Ascending aorta (tissue), 2 donors: ENCODE measurements at regions not wholly inside any gene's neighbourhood (a gene's known extent, or its start where the extent isn't known, plus 50 kb on each side); places are given as distances from the start of the nearest gene placed in this dataset.

Experiments
- DNase-seq, 2 donors: peaks; one replicate each; pipeline ENCODE4 v3.0.0-alpha.2; 2019; ENCODE audit warnings: low spot score in 2 of 2
- H3K27ac ChIP-seq, 2 donors: fragments of 200-600 bp; sonication (generic); one replicate each; pipeline ENCODE4 v1.5.1; 2016 to 2017; ENCODE audit warnings: mild to moderate bottlenecking in 1 of 2
- H3K27me3 ChIP-seq: fragments of 200-600 bp; sonication (generic); one replicate; pipeline ENCODE4 v1.5.1; 2017
- H3K36me3 ChIP-seq, 2 donors: fragments of 200-600 bp; sonication (generic); one replicate each; pipeline ENCODE4 v1.5.1; 2016
- H3K4me1 ChIP-seq, 2 donors: fragments of 200-600 bp; sonication (generic); one replicate each; pipeline ENCODE4 v1.5.1; 2016 to 2017; ENCODE audit warnings: mild to moderate bottlenecking in 1 of 2
- H3K4me3 ChIP-seq, 2 donors: fragments of 200-600 bp; sonication (generic); one replicate each; pipeline ENCODE4 v1.5.1; 2016 to 2017; ENCODE audit warnings: mild to moderate bottlenecking in 1 of 2
- H3K9me3 ChIP-seq, 2 donors: fragments of 200-600 bp; sonication (generic); one replicate each; pipeline ENCODE4 v1.5.1; 2016
- intact Hi-C: fragments of 100-400 bp; cut with DNase I; formaldehyde crosslinking; loops from one replicate; pipeline ENCODE4 v1.15.1; 2023
- TF ChIP-seq, protein P1 (sequence below), 3 experiments: fragments of 200-600 bp in 2 of 3; fragments of 450-650 bp in 1 of 3; sonication (generic) in 2 of 3; IDR thresholded peaks; one replicate each; pipeline ENCODE4 v1.5.1; 2016 to 2019; ENCODE audit warnings: antibody characterized with exemption in 3 of 3, mild to moderate bottlenecking in 1 of 3, moderate library complexity in 1 of 3

DNA sequence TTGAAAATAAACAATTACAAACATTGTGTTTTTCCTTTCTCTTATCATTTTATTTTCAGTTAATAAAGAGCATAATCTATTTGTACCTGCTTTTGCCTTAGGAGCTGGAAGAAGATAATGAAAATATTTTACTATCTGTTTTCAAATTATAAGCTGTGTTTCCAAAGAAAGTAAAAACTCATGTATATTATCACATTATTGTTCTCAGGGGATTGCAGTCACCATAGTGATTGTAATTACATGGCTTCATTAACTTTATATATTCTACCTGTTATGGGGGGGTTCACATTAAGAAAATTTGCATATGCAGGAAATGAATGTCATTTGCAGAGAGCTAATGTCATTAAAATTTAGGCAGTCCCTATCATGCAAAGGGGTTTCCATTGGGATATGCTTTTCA, 542.3 kb downstream of the NXPH1 start:
- Histone ChIP-seq H3K36me3 (no peaks in the 10 kb centered on the region), H3K27ac (no peak overlapping the region), H3K4me1 (no peaks in the 10 kb centered on the region), H3K9me3 (no peaks in the 10 kb centered on the region), H3K27me3 (no peaks in the 10 kb centered on the region), H3K4me3 (no peak overlapping the region)
- TF ChIP-seq, protein P1, sequence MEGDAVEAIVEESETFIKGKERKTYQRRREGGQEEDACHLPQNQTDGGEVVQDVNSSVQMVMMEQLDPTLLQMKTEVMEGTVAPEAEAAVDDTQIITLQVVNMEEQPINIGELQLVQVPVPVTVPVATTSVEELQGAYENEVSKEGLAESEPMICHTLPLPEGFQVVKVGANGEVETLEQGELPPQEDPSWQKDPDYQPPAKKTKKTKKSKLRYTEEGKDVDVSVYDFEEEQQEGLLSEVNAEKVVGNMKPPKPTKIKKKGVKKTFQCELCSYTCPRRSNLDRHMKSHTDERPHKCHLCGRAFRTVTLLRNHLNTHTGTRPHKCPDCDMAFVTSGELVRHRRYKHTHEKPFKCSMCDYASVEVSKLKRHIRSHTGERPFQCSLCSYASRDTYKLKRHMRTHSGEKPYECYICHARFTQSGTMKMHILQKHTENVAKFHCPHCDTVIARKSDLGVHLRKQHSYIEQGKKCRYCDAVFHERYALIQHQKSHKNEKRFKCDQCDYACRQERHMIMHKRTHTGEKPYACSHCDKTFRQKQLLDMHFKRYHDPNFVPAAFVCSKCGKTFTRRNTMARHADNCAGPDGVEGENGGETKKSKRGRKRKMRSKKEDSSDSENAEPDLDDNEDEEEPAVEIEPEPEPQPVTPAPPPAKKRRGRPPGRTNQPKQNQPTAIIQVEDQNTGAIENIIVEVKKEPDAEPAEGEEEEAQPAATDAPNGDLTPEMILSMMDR (IDR thresholded peaks at IDR 0.05) = no peak
- intact Hi-C loops = no loop called here
- DNase-seq = no peak

DNA sequence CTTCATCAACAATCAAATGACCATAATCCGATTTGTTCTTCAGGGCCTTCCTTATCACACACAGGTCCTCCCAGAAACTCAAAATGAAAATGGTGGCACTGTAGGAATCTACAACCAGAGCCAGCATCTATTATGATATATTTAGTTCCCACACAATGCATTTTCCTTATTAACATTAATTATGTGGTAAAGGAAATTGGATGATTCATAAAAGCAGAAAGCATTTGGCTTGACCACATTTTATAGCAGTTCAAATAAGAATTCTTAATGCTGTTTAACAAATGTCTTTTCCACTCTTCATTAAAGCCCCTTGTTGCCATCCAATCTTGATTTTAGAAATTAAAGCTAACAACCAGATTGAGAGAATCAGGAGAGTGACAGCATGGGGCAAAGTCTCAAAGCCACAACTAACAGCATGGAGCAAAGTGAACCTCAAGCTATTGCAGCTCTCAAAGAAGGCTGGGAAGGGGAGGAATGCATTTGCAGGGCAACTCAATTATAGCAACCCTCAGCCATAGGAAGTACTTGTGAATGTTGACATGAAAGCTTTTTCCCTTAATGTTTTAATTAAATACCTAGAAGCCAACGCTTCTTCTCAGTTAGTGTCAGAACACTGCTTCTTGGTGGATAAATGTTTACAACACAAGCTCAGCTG, 549.1 kb downstream of the NXPH1 start:
- no peak overlapping the region for H3K4me3 ChIP-seq
- H3K9me3 ChIP-seq = no peaks in the 10 kb centered on the region
- intact Hi-C loops = no loop called here
- H3K27me3 ChIP-seq = no peaks in the 10 kb centered on the region
- DNase-seq = no peak
- no peak overlapping the region for H3K27ac ChIP-seq
- TF ChIP-seq, protein P1 (IDR thresholded peaks at IDR 0.05) = no peak
- H3K4me1 ChIP-seq = no peaks in the 10 kb centered on the region
- H3K36me3 ChIP-seq = no peaks in the 10 kb centered on the region

DNA sequence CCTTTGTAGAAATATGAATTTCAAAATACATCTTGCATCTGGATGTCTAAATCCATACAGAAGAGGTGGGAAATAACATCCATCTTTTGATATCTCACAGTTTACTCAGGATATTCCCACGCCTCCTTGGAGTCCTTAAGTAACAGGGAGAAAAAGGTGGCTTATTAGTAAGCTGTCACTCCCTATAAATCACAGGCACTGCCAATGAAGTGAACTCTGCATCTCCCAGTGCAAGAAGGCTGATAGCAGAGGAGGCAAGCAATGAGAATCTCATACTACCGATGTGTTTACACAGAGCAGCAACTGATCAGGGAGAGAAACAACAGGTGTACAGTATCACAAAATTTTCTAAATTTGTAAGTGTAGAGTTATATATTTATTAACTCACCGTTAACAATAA, 551.8 kb downstream of the NXPH1 start:
- H3K4me1 ChIP-seq = no peaks in the 10 kb centered on the region
- DNase-seq = no peak
- H3K27ac ChIP-seq = no peak overlapping the region
- H3K36me3 ChIP-seq = no peaks in the 10 kb centered on the region
- intact Hi-C loops = no loop called here
- H3K9me3 ChIP-seq = no peaks in the 10 kb centered on the region
- H3K27me3 ChIP-seq = no peaks in the 10 kb centered on the region
- TF ChIP-seq, protein P1 (IDR thresholded peaks at IDR 0.05) = no peak
- no peak overlapping the region for H3K4me3 ChIP-seq

DNA sequence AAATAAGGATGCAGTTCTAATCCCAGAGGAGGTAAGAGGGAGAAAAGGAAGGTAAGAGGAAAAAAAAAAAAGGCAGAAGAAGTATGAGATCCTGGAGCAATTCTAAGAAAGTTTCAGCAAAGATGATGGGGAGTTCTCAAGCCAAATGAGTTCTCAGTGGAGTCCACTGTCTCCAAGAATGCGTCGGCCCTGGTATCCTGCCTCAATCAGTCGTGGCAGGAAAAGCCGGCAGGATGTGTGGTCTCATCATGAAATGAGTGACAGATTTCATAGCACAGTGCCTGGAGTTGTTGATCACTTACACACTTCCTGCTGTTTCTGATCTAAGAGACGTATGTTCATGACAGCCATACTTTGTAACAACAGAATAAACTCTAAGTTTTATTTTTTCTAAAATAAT, 554.9 kb downstream of the NXPH1 start:
- H3K27me3 ChIP-seq = no peaks in the 10 kb centered on the region
- H3K4me3 ChIP-seq = no peak overlapping the region
- no peak overlapping the region for H3K27ac ChIP-seq
- TF ChIP-seq, protein P1 (IDR thresholded peaks at IDR 0.05) = no peak
- H3K9me3 ChIP-seq = no peaks in the 10 kb centered on the region
- no peak for DNase-seq
- intact Hi-C loops = no loop called here
- no peaks in the 10 kb centered on the region for H3K4me1 ChIP-seq
- H3K36me3 ChIP-seq = no peaks in the 10 kb centered on the region

DNA sequence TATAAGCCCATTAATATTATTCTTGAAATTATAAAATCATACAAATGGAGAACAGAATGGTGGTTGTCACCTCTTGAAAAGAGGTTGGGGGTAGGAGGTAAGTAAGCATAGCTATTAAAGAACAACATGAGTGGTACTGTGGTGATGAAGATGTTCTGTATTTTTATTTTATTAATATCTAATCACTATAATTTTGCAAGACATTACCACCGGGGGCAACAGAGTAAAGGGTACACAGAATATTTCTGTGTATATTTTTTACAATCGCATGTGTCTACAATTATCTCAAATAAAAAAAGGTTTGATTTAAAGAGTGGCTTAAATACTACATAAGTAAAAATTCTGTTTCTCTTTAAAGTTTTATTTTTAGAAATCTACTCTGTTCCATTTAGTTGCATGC, 557.8 kb downstream of the NXPH1 start:
- no peaks in the 10 kb centered on the region for H3K36me3 ChIP-seq
- H3K4me1 ChIP-seq = no peaks in the 10 kb centered on the region
- no peak for DNase-seq
- no peaks in the 10 kb centered on the region for H3K9me3 ChIP-seq
- TF ChIP-seq, protein P1 (IDR thresholded peaks at IDR 0.05) = no peak
- intact Hi-C loops = no loop called here
- H3K27ac ChIP-seq = no peak overlapping the region
- H3K27me3 ChIP-seq = no peaks in the 10 kb centered on the region
- H3K4me3 ChIP-seq = no peak overlapping the region

DNA sequence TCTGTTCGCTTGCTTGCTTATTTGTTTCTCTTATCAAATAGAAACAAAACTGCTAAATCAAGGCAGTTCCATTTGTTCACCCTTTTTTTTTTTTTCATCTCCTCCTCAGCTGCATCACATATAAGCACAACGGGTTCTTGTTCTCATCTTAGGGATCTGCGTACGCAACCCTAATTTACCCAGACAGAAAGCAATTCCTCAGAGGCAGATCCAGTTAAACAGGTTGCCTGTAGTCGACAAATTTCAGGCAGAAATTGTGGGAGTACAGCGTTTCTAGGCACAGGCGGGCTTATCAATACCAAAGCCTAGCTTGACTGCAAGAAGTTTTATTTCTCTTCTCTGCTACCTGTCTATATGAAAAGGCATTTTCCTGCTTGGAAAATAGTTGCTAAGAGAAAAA, 565.4 kb downstream of the NXPH1 start:
- Histone ChIP-seq H3K27ac (no peak overlapping the region), H3K36me3 (no peaks in the 10 kb centered on the region), H3K27me3 (no peaks in the 10 kb centered on the region), H3K4me1 (no peaks in the 10 kb centered on the region), H3K4me3 (no peak overlapping the region), H3K9me3 (no peaks in the 10 kb centered on the region)
- no peak for DNase-seq
- intact Hi-C loops = no loop called here
- TF ChIP-seq, protein P1 (IDR thresholded peaks at IDR 0.05) = no peak
